Left renal cortex interstitium (tissue), 4 donors: ENCODE measurements at regions not wholly inside any gene's neighbourhood (a gene's known extent, or its start where the extent isn't known, plus 50 kb on each side); places are given as distances from the start of the nearest gene placed in this dataset.
A peak's percentile ranks its signal among the peaks of the same experiment; 100 is the strongest.
"Not testable (repeated sequence)": the region's sequence is repeated elsewhere in the genome, so short reads cannot be mapped to it uniquely, and the experiment has no call there.

ENCODE experiments used
- DNase-seq, 4 donors: peaks; one replicate each; pipeline ENCODE4 v3.0.0-alpha.2; 2013; ENCODE audit warnings: low read depth in 4 of 4, low spot score in 2 of 4, missing footprints in 1 of 4

DNA sequence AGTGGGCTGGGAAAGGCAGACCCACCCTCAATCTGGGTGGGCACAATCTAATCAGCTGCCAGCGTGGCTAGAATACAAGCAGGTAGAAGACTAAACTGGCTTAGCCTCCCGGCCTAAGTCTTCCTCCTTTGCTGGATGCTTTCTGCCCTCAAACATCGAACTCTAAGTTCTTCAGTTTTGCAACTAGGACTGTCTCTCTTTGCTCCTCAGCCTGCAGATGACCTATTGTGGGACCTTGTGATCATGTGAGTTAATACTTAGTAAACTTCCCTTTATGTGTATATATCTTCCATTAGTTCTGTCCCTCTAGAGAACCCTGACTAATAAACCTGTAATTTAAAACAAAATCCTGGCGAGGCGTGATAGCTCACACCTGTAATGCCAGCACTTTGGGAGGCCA lies 51.8 kb upstream of the SLC39A8 start:
- not testable (repeated sequence) for DNase-seq

DNA sequence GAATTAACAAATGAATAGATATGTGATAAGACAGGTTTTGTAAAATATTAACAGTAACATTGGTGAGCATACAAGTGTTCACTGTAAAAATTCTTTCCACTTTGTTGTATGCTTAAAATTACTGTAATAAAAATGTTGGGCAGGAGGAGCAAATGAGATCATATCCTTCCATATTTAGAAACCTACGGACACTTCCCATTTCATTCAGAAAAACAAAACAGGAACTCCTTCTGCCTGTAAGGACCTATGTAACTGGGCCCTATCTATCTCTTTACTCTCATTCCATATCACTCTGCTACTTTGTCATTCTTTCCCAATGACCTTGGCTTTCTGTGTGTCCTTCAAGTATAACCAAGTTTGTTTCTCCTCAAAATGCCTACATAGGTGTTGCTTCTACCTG lies 53.7 kb upstream of the SLC39A8 start:
- DNase-seq: no peak

GRCh38 chr4:102400898-102401297 lies 55.6 kb upstream of the SLC39A8 start:
- DNase-seq: no peak

- DNase-seq: no peak
Measured at GRCh38 chr4:102402223-102402622, 56.9 kb upstream of the SLC39A8 start.

GRCh38 chr4:102403116-102403515 lies 57.8 kb upstream of the SLC39A8 start:
- DNase-seq: no peak

DNA sequence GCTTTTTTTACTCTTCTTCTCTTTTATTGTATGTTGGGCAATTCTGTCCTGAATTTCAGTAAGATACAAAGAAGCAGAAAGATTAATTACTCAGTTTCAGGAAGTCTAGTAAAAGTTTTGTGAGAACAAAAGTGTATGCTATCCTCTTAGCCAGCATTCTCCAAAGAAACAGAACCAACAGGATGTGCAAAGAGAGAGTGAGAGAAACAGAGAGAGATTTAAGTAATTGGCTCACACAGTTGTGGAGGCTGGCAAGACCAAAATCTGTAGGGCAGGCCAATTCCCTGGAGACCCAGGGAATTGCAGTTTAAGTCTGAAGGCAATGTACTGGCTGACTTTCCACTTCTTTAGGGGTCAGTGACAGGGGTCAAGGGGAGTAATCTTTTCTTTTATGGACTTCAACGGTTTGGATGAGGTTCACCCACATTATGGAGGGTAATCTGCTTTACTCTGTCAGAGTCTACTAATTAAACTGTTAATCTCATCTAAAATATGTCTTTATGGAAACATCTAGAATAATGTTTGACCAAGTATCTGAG lies 59.2 kb upstream of the SLC39A8 start:
- no peak for DNase-seq

DNA sequence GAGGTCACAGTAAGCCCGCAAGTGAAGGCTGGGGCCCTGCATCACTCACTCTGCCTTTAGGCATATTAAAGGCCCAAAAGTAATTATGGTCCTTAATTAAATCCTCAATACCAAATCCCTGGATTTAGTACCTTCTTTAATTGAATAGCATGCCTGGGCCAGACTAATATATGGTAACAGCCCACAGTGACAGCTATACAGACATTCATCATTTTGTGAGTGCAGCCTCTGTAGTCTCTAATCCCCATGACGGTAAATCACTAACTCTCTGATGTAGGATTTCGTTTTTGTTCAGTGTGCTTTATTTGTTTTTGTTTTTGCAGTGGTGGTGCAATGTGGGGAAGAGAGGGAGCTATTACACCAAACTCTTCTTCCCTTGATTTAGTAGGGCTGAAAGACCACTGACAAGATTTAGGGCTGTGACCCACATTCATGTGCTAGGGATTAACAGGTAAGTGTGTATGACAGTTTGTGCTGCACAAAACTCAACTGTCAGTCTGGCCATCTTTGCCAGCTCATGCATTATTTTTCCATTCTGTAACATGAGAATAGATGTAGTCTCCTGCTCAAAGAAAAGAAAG lies 60.6 kb upstream of the SLC39A8 start:
- no peak for DNase-seq

GRCh38 chr4:102410884-102411283 lies 65.6 kb upstream of the SLC39A8 start:
- DNase-seq: not testable (repeated sequence)

GRCh38 chr4:102411408-102411807 lies 66.1 kb upstream of the SLC39A8 start:
- DNase-seq: no peak

DNA sequence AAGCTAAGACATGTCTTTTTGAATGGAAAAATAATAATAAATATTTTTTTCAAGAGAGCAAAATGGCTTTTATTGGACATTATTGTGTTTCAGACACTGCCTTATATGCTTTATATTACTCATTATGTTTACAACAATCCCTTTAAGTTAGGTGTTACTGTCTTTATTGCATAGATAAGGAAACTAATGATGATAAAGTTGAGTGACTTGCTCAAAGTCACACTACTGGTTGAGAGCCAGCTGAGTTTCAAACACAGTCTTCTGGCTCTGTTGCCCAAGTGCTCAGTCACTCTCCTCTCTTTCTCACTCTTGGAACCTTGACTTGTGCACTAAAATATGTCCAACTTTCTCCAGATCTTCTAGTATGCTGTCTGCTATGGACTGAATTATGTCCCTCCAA lies 71.5 kb upstream of the SLC39A8 start:
- DNase-seq: no peak

GRCh38 chr4:102420563-102421398 lies 75.5 kb upstream of the SLC39A8 start:
- no peak for DNase-seq

DNA sequence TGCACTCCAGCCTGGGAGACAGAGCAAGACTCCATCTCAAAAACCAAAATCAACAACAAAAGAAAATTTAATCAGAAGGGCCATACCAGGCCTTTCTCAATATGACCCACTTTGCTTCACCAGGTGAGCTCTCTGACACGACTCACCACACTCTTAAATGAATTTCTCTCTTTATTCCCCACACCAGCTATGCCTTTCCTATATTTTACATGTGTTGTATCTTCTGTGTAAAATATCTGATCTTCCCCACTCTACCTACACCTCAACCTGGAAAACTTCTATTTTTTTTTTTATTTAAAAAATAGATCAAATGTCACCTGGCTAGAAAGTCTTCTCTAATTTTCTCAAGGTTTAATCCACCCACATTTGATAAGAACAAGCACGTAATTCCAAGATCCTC lies 77.6 kb upstream of the SLC39A8 start:
- no peak for DNase-seq

GRCh38 chr4:102423375-102423774 lies 77.8 kb upstream of the NFKB1 start:
- no peak for DNase-seq

GRCh38 chr4:102427371-102427998 lies 73.7 kb upstream of the NFKB1 start:
- DNase-seq: no peak

GRCh38 chr4:102428122-102428521 lies 73.0 kb upstream of the NFKB1 start:
- no peak for DNase-seq

- no peak for DNase-seq
Measured at GRCh38 chr4:102429553-102429952, 71.6 kb upstream of the NFKB1 start.

- DNase-seq: no peak
Measured at GRCh38 chr4:102430461-102430910, 70.7 kb upstream of the NFKB1 start.

GRCh38 chr4:102431608-102431961 lies 69.6 kb upstream of the NFKB1 start:
- no peak for DNase-seq

DNA sequence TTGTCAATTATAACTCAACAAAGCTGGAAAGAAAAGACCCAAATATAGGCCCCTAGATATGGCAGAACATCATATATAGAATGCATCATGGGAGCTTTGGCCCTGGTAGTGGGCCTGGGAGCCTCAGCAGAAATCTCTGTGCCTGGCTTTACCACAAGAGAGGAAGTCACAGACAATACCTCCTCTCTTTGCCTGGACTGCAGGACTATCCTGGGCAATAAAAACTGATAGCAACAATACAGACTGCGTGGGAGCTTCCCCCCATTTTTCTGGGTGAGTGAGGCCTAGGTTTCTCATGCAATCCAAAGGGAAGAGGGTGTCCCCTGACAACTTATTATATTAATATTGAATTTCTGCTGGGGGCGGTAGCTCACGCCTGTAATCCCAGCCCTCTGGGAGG lies 64.0 kb upstream of the NFKB1 start:
- DNase-seq: no peak

GRCh38 chr4:102438396-102439235 lies 62.5 kb upstream of the NFKB1 start:
- DNase-seq: no peak

GRCh38 chr4:102439236-102439614 lies 61.9 kb upstream of the NFKB1 start:
- DNase-seq: peak in 1 of 4 donors; percentile 21
